Mesothelial cell of epicardium (in vitro differentiated cells): ENCODE measurements at regions not wholly inside any gene's neighbourhood (a gene's known extent, or its start where the extent isn't known, plus 50 kb on each side); places are given as distances from the start of the nearest gene placed in this dataset.
A peak's percentile ranks its signal among the peaks of the same experiment; 100 is the strongest.
"Not testable (repeated sequence)": the region's sequence is repeated elsewhere in the genome, so short reads cannot be mapped to it uniquely, and the experiment has no call there.

ENCODE experiments used
- DNase-seq, 2 experiments: peaks; one replicate each; pipeline ENCODE4 v3.0.0; 2021; ENCODE audit warnings: low spot score in 2 of 2; ENCODE audit not compliant: unreplicated experiment in 2 of 2
- H3K27ac Mint-ChIP-seq: 2 replicates; pipeline ENCODE4 v1.8.0; 2021; ENCODE audit warnings: mixed read lengths
- H3K27me3 Mint-ChIP-seq: 2 replicates; pipeline ENCODE4 v1.8.0; 2021; ENCODE audit warnings: low read depth, mixed read lengths
- H3K36me3 Mint-ChIP-seq: 2 replicates; pipeline ENCODE4 v1.8.0; 2021; ENCODE audit warnings: mixed read lengths
- H3K4me1 Mint-ChIP-seq: 2 replicates; pipeline ENCODE4 v1.8.0; 2021; ENCODE audit warnings: mixed read lengths
- H3K4me3 Mint-ChIP-seq: 2 replicates; pipeline ENCODE4 v1.8.0; 2021; ENCODE audit warnings: mild to moderate bottlenecking, moderate library complexity, mixed read lengths
- H3K9me3 Mint-ChIP-seq: 2 replicates; pipeline ENCODE4 v1.8.0; 2021; ENCODE audit warnings: mixed read lengths
- TF ChIP-seq, protein P1 (sequence below): fragments of 200-600 bp; sonication (generic); IDR thresholded peaks from one replicate; pipeline ENCODE4 v1.5.0; 2021; ENCODE audit warnings: antibody characterized with exemption; ENCODE audit not compliant: unreplicated experiment

DNA sequence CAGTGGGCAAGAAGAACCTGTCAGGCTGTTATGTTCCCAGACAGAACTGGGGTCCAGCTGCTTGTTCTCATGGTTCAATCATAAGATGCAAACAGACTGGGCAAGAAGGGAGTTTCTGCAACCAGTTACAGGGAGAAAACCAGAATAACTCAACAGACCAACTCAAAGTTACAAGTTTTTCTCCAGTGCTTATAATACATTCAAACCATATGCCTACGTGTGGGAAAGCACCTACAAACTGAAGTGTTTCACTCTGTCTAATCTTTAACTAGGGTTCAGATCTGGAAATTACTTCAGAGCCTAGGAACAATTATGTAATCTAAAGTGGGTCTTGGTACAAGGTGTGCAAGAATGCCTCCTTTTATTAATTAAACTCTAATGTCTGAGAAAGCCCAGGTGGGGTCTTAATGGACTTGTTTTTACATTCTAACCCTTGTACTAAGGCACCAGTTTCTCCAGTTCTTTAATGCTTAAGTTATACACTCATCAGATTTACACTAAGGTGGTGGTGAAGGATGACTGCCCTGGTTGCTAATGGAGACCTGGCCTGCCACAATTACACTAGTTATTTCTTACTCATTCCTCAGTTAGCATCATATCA lies 951.9 kb downstream of the TSN start:
- Mint-ChIP-seq H3K27me3 (no peaks in the 10 kb centered on the region), H3K4me1 (no peaks in the 10 kb centered on the region), H3K27ac (no peak overlapping the region), H3K4me3 (no peak overlapping the region), H3K9me3 (peaks cover 20% of the 10 kb centered on the region), H3K36me3 (no peaks in the 10 kb centered on the region)
- TF ChIP-seq, protein P1, sequence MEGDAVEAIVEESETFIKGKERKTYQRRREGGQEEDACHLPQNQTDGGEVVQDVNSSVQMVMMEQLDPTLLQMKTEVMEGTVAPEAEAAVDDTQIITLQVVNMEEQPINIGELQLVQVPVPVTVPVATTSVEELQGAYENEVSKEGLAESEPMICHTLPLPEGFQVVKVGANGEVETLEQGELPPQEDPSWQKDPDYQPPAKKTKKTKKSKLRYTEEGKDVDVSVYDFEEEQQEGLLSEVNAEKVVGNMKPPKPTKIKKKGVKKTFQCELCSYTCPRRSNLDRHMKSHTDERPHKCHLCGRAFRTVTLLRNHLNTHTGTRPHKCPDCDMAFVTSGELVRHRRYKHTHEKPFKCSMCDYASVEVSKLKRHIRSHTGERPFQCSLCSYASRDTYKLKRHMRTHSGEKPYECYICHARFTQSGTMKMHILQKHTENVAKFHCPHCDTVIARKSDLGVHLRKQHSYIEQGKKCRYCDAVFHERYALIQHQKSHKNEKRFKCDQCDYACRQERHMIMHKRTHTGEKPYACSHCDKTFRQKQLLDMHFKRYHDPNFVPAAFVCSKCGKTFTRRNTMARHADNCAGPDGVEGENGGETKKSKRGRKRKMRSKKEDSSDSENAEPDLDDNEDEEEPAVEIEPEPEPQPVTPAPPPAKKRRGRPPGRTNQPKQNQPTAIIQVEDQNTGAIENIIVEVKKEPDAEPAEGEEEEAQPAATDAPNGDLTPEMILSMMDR: no peak
- DNase-seq: no peak

DNA sequence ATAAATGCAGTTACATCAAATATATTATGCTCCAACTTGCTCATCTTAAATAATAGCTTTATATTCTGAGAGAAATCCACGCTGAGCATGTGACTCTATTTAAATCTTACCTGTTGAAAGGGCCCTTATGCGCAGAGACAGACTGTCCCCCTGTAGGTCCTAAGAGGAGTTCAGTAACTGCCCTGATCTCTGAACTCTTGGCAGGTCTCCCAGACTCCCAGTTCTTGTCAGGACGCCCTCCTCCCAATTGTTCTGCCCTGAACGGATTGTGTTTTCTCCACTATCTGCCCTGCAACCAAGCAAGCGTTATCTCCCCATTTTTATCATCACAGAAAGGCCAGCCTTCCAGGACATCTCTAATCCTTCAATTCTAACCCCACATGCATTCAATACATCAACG lies 954.6 kb downstream of the TSN start:
- Mint-ChIP-seq H3K4me1 (no peaks in the 10 kb centered on the region), H3K27me3 (no peaks in the 10 kb centered on the region), H3K36me3 (no peaks in the 10 kb centered on the region), H3K4me3 (no peak overlapping the region), H3K9me3 (peaks cover 46% of the 10 kb centered on the region), H3K27ac (no peak overlapping the region)
- no peak for DNase-seq
- TF ChIP-seq, protein P1: no peak

DNA sequence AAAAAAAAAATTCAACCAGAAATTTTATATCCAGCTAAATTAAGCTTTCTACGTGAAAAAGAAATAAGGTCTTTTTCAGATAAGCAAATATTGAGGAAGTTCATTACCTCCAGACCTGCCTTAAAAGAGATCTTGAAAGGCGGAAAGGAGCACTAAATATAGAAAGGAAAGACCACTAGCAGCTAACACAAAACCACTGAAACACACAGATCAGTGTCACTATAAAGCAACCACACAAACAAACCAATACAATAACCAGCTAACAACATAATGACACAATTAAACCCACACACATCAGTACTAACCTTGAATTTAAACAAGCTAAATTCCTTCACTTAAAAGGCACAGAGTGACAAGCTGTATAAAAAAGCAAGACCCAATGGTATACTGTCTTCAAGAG lies 958.3 kb downstream of the TSN start:
- Mint-ChIP-seq H3K27me3 (no peaks in the 10 kb centered on the region), H3K4me1 (no peaks in the 10 kb centered on the region), H3K9me3 (peaks cover 57% of the 10 kb centered on the region), H3K4me3 (no peak overlapping the region), H3K27ac (no peak overlapping the region), H3K36me3 (no peaks in the 10 kb centered on the region)
- TF ChIP-seq, protein P1: no peak
- no peak for DNase-seq

DNA sequence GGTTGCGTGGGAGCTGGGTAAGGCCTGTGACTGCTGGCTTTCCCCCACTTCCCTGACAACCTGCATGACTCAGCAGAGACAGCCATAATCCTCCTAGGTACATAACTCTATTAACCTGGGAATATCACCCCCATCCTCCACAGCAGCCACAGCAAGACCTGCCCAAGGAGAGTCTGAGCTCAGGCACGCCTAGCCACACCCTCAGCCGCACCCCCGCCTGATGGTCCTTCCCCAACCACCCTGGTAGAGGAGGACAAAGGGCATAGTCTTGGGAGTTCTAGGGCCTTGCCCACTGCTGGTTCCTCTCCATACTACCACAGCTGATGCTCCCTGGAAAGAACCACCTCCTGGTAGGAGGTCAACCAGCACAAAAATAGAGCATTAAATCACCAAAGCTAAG lies 965.4 kb downstream of the TSN start:
- not testable (repeated sequence) for H3K27me3 Mint-ChIP-seq, DNase-seq, H3K4me3 Mint-ChIP-seq, H3K4me1 Mint-ChIP-seq, H3K36me3 Mint-ChIP-seq, H3K27ac Mint-ChIP-seq
- H3K9me3 Mint-ChIP-seq: peaks cover 24% of the 10 kb centered on the region

DNA sequence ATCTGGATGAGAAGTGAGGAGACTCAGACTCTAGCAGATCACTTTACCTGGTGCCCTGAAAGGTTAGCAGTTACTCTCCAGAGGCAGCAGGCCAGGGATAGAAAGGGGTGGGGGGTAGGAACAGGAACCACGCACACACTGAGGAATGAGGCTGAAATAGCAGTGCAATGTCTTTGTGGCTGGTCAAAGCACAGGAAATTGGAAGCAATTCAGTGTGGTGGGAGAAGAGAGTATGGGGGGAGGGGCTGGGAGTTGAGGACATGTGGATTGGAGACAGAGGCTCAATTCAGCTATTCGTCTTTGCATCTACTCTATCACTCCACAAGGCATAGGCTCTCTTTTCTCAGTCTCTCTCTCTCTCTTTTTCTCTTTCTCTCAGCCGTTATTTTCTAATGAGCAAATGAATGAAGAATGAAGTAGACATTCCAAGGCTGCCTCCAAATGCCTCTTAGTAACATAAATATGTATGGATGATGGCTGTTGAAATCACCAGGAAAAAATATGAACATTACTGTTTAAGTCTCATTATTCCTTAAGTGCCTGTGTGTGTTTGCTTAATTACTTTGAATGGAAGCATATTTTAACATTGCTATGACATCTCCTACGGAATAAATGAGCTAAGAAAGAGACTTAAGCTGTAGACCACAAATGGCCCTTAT lies 979.4 kb downstream of the TSN start:
- Mint-ChIP-seq H3K4me3 (no peak overlapping the region), H3K27me3 (no peaks in the 10 kb centered on the region), H3K9me3 (peaks cover 9% of the 10 kb centered on the region), H3K36me3 (no peaks in the 10 kb centered on the region), H3K4me1 (peaks cover 29% of the 10 kb centered on the region), H3K27ac (peak overlapping the region; percentile 24)
- TF ChIP-seq, protein P1: no peak
- DNase-seq: no peak

DNA sequence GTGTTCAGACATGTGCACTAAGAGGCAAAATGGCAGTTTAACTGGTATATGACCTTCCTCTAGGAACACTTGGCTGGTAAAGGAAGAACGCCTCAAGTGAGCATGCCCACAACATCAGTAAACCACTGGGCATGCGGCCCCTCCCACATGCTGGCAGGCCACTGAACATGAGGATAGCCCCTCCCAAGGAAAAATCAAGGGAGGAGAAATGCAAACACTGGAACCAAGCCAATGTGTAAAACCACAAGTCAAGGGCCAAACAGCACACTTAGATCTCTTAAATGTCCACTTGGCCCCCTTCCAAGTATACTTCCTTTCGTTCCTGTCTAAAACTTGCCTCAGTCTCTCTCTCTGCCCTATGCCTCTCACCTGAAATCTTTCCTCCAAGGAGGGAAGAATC lies 980.8 kb downstream of the TSN start:
- TF ChIP-seq, protein P1: no peak
- Mint-ChIP-seq H3K4me3 (no peak overlapping the region), H3K27ac (no peak overlapping the region), H3K4me1 (peaks cover 29% of the 10 kb centered on the region), H3K9me3 (peaks cover 9% of the 10 kb centered on the region), H3K36me3 (no peaks in the 10 kb centered on the region), H3K27me3 (no peaks in the 10 kb centered on the region)
- no peak for DNase-seq
